HepG2 (cell line): ENCODE measurements at regions not wholly inside any gene's neighbourhood (a gene's known extent, or its start where the extent isn't known, plus 50 kb on each side); places are given as distances from the start of the nearest gene placed in this dataset.

Source experiments
- NR2C2 ChIP-seq: sonication (generic); formaldehyde crosslinking; IDR thresholded peaks from 2 replicates; pipeline ENCODE4 v1.4.0; 2020; ENCODE audit warnings: missing genetic modification reagents, mild to moderate bottlenecking, moderate library complexity, borderline replicate concordance
- ZNF766 ChIP-seq: sonication (generic); formaldehyde crosslinking; IDR thresholded peaks from 2 replicates; pipeline ENCODE4 v1.5.0; 2020; ENCODE audit warnings: missing genetic modification reagents, borderline replicate concordance
- ZNF780A ChIP-seq: sonication (generic); formaldehyde crosslinking; IDR thresholded peaks from 2 replicates; pipeline ENCODE4 v1.8.0; 2022; ENCODE audit warnings: mild to moderate bottlenecking, missing genetic modification reagents, moderate library complexity
- TF ChIP-seq, protein P1 (sequence below): IDR thresholded peaks from 2 replicates; pipeline ENCODE4 v1.6.1; 2012; ENCODE audit warnings: low read depth, low read length, improper control_type of control experiment
- TF ChIP-seq, protein P2 (sequence below): sonication (generic); formaldehyde crosslinking; IDR thresholded peaks from 2 replicates; pipeline ENCODE4 v1.4.0; 2020; ENCODE audit warnings: missing genetic modification reagents
- TF ChIP-seq, protein P3 (sequence below): sonication (generic); formaldehyde crosslinking; IDR thresholded peaks from 2 replicates; pipeline ENCODE4 v1.5.0; 2020; ENCODE audit warnings: mild to moderate bottlenecking, missing genetic modification reagents, moderate library complexity
- TF ChIP-seq, protein P4 (sequence below): IDR thresholded peaks from 2 replicates; pipeline ENCODE4 v1.6.1; 2016; ENCODE audit warnings: low read depth, borderline replicate concordance
- TF ChIP-seq, protein P5 (sequence below): sonication (generic); formaldehyde crosslinking; IDR thresholded peaks from 2 replicates; pipeline ENCODE4 v1.5.1; 2020; ENCODE audit warnings: mild to moderate bottlenecking, missing genetic modification reagents, moderate library complexity
- TF ChIP-seq, protein P6 (sequence below): sonication (generic); formaldehyde crosslinking; IDR thresholded peaks from 2 replicates; pipeline ENCODE4 v1.8.0; 2023; ENCODE audit warnings: mild to moderate bottlenecking, missing genetic modification reagents

DNA sequence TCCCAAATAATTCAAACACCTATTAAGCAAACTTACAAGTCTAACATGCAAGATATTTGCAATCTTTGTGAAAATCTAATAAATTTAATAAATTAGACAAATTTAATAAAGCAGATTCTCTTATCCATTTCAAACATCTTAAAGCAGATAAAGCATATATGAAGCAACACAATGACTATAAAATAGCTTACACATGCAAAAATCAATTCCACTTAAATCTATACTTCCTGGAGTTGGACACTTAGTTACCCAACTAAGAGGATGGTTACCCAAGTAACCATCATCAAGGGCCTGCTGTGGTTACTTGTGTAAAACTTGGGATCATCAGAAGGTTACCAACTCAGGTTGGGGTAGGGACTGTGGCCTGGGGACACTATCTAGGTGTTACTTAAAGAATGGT is 206.8 kb downstream of the CD47 start:
- TF ChIP-seq, protein P1, sequence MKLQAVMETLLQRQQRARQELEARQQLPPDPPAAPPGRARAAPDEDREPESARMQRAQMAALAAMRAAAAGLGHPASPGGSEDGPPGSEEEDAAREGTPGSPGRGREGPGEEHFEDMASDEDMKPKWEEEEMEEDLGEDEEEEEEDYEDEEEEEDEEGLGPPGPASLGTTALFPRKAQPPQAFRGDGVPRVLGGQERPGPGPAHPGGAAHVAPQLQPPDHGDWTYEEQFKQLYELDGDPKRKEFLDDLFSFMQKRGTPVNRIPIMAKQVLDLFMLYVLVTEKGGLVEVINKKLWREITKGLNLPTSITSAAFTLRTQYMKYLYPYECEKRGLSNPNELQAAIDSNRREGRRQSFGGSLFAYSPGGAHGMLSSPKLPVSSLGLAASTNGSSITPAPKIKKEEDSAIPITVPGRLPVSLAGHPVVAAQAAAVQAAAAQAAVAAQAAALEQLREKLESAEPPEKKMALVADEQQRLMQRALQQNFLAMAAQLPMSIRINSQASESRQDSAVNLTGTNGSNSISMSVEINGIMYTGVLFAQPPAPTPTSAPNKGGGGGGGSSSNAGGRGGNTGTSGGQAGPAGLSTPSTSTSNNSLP, result no peak
- TF ChIP-seq, protein P2, sequence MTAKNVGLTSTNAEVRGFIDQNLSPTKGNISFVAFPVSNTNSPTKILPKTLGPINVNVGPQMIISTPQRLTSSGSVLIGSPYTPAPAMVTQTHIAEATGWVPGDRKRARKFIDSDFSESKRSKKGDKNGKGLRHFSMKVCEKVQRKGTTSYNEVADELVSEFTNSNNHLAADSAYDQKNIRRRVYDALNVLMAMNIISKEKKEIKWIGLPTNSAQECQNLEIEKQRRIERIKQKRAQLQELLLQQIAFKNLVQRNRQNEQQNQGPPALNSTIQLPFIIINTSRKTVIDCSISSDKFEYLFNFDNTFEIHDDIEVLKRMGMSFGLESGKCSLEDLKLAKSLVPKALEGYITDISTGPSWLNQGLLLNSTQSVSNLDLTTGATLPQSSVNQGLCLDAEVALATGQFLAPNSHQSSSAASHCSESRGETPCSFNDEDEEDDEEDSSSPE, result no peak
- TF ChIP-seq NR2C2 (no peak), ZNF766 (CRISPR knock-in tag) (no peak), ZNF780A (CRISPR knock-in tag) (no peak)
- TF ChIP-seq, protein P3, sequence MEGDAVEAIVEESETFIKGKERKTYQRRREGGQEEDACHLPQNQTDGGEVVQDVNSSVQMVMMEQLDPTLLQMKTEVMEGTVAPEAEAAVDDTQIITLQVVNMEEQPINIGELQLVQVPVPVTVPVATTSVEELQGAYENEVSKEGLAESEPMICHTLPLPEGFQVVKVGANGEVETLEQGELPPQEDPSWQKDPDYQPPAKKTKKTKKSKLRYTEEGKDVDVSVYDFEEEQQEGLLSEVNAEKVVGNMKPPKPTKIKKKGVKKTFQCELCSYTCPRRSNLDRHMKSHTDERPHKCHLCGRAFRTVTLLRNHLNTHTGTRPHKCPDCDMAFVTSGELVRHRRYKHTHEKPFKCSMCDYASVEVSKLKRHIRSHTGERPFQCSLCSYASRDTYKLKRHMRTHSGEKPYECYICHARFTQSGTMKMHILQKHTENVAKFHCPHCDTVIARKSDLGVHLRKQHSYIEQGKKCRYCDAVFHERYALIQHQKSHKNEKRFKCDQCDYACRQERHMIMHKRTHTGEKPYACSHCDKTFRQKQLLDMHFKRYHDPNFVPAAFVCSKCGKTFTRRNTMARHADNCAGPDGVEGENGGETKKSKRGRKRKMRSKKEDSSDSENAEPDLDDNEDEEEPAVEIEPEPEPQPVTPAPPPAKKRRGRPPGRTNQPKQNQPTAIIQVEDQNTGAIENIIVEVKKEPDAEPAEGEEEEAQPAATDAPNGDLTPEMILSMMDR (CRISPR knock-in tag), result no peak
- TF ChIP-seq, protein P4, sequence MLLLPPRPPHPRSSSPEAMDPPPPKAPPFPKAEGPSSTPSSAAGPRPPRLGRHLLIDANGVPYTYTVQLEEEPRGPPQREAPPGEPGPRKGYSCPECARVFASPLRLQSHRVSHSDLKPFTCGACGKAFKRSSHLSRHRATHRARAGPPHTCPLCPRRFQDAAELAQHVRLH (CRISPR knock-in tag), result no peak
- TF ChIP-seq, protein P5, sequence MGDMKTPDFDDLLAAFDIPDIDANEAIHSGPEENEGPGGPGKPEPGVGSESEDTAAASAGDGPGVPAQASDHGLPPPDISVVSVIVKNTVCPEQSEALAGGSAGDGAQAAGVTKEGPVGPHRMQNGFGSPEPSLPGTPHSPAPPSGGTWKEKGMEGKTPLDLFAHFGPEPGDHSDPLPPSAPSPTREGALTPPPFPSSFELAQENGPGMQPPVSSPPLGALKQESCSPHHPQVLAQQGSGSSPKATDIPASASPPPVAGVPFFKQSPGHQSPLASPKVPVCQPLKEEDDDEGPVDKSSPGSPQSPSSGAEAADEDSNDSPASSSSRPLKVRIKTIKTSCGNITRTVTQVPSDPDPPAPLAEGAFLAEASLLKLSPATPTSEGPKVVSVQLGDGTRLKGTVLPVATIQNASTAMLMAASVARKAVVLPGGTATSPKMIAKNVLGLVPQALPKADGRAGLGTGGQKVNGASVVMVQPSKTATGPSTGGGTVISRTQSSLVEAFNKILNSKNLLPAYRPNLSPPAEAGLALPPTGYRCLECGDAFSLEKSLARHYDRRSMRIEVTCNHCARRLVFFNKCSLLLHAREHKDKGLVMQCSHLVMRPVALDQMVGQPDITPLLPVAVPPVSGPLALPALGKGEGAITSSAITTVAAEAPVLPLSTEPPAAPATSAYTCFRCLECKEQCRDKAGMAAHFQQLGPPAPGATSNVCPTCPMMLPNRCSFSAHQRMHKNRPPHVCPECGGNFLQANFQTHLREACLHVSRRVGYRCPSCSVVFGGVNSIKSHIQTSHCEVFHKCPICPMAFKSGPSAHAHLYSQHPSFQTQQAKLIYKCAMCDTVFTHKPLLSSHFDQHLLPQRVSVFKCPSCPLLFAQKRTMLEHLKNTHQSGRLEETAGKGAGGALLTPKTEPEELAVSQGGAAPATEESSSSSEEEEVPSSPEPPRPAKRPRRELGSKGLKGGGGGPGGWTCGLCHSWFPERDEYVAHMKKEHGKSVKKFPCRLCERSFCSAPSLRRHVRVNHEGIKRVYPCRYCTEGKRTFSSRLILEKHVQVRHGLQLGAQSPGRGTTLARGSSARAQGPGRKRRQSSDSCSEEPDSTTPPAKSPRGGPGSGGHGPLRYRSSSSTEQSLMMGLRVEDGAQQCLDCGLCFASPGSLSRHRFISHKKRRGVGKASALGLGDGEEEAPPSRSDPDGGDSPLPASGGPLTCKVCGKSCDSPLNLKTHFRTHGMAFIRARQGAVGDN (CRISPR knock-in tag), result no peak
- TF ChIP-seq, protein P6, sequence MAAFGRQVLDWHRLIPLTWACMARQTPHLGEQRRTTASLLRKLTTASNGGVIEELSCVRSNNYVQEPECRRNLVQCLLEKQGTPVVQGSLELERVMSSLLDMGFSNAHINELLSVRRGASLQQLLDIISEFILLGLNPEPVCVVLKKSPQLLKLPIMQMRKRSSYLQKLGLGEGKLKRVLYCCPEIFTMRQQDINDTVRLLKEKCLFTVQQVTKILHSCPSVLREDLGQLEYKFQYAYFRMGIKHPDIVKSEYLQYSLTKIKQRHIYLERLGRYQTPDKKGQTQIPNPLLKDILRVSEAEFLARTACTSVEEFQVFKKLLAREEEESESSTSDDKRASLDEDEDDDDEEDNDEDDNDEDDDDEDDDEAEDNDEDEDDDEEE (CRISPR knock-in tag), result no peak
